Caco-2 (cell line): ENCODE measurements at regions not wholly inside any gene's neighbourhood (a gene's known extent, or its start where the extent isn't known, plus 50 kb on each side); places are given as distances from the start of the nearest gene placed in this dataset.

ENCODE experiments used
- BruUV-seq: library from RNA; stranded (reverse); fragments of 400-500 nt; replicated peaks from 2 replicates; lab custom pipeline; 2021; lab: Mats Ljungman, UMichigan
- CTCF ChIA-PET: fragments of 300-600 bp; sonication (Branson Sonifier 250); formaldehyde crosslinking; loops from one replicate; lab custom pipeline; 2022; ENCODE audit warnings: antibody characterized with exemption; lab: Charles Lee
- POLR2A ChIA-PET: fragments of 300-600 bp; sonication (Branson Sonifier 250); formaldehyde crosslinking; loops from one replicate; lab custom pipeline; 2022; ENCODE audit warnings: antibody characterized with exemption; lab: Charles Lee
- DNase-seq, 2 experiments: peaks; one replicate each; pipeline versions ENCODE4 v3.0.0 to v3.0.0-alpha.2; 2020 to 2022
- H3K27me3 ChIP-seq: replicated peaks from 2 replicates; pipeline ENCODE4 v1.6.0; 2011; ENCODE audit warnings: low read length; ENCODE audit not compliant: control insufficient read depth, insufficient read depth
- H3K36me3 ChIP-seq: 2 replicates; pipeline ENCODE4 v1.5.1; 2011; ENCODE audit warnings: low read length; ENCODE audit not compliant: control insufficient read depth, insufficient read depth
- H3K4me1 ChIP-seq: fragments of 250-450 bp; sonication (Bioruptor Pico); 2 replicates; pipeline ENCODE4 v1.5.1; 2020; ENCODE audit warnings: mild to moderate bottlenecking
- H3K4me3 ChIP-seq: 2 replicates; pipeline ENCODE4 v1.5.1; 2011; ENCODE audit warnings: low read depth, mild to moderate bottlenecking, control low read depth, low read length
- H3K9me3 ChIP-seq: fragments of 250-450 bp; sonication (Bioruptor Pico); 2 replicates; pipeline ENCODE4 v1.5.1; 2020; ENCODE audit warnings: mild to moderate bottlenecking, moderate library complexity
- H3K27ac Mint-ChIP-seq: one replicate; pipeline ENCODE4 v1.8.0; 2022; ENCODE audit warnings: mixed read lengths; ENCODE audit not compliant: unreplicated experiment
- H3K27me3 Mint-ChIP-seq: one replicate; pipeline ENCODE4 v1.8.0; 2022; ENCODE audit warnings: mixed read lengths; ENCODE audit not compliant: insufficient read depth, unreplicated experiment
- H3K36me3 Mint-ChIP-seq: one replicate; pipeline ENCODE4 v1.8.0; 2022; ENCODE audit warnings: mild to moderate bottlenecking, mixed read lengths; ENCODE audit not compliant: insufficient read depth, unreplicated experiment
- H3K4me1 Mint-ChIP-seq: one replicate; pipeline ENCODE4 v1.8.0; 2022; ENCODE audit warnings: low read depth, mixed read lengths; ENCODE audit not compliant: unreplicated experiment
- H3K4me3 Mint-ChIP-seq: one replicate; pipeline ENCODE4 v1.8.0; 2022; ENCODE audit warnings: mild to moderate bottlenecking, moderate library complexity, mixed read lengths; ENCODE audit not compliant: unreplicated experiment
- H3K9me3 Mint-ChIP-seq: one replicate; pipeline ENCODE4 v1.8.0; 2022; ENCODE audit warnings: mixed read lengths; ENCODE audit not compliant: unreplicated experiment
- intact Hi-C: fragments of 100-400 bp; cut with micrococcal nuclease; formaldehyde crosslinking; loops from one replicate; pipeline ENCODE4 v1.10.0; 2022; ENCODE audit not compliant: unreplicated experiment
- TF ChIP-seq, protein P1 (sequence below), 2 experiments: fragments of 200-600 bp in 1 of 2; IDR thresholded peaks; 1 replicate in 1 of 2; 2 replicates in 1 of 2; pipeline versions ENCODE4 v1.5.1 to v1.8.0; 2011 to 2022; ENCODE audit warnings: antibody characterized with exemption in 1 of 2, control low read depth in 1 of 2, inconsistent platforms in 1 of 2, low read depth in 1 of 2, low read length in 1 of 2, mild to moderate bottlenecking in 1 of 2, moderate library complexity in 1 of 2; ENCODE audit not compliant: insufficient read depth in 1 of 2, severe bottlenecking in 1 of 2, unreplicated experiment in 1 of 2

DNA sequence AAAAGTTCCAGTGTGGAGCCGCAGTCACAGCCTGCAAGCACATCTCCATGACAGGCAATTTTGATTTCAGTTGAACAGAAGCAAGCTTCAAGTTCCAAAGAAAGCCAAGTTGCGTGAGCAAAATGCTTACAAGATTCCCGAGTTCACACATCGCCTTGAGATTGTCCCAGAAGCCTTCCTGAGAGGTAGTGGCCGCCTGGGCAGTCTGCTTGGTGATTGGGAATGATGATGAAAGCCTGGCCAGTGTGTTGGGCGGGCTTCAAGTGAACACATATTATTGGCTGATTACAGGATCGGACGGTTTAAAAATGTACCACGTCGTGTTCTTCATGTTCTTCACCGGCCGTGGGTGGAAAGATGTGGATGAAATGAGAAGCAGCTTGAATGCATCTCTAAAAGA lies 185.5 kb downstream of the FOXL1 start:
- Mint-ChIP-seq H3K36me3 (no peaks in the 10 kb centered on the region), H3K27me3 (peaks cover 16% of the 10 kb centered on the region), H3K4me1 (no peaks in the 10 kb centered on the region), H3K9me3 (peaks cover 9% of the 10 kb centered on the region), H3K4me3 (no peak overlapping the region), H3K27ac (no peak overlapping the region)
- H3K9me3 ChIP-seq = no peaks in the 10 kb centered on the region
- DNase-seq = no peak
- no peaks in the 10 kb centered on the region for H3K4me1 ChIP-seq
- intact Hi-C loops = no loop called here
- TF ChIP-seq, protein P1, sequence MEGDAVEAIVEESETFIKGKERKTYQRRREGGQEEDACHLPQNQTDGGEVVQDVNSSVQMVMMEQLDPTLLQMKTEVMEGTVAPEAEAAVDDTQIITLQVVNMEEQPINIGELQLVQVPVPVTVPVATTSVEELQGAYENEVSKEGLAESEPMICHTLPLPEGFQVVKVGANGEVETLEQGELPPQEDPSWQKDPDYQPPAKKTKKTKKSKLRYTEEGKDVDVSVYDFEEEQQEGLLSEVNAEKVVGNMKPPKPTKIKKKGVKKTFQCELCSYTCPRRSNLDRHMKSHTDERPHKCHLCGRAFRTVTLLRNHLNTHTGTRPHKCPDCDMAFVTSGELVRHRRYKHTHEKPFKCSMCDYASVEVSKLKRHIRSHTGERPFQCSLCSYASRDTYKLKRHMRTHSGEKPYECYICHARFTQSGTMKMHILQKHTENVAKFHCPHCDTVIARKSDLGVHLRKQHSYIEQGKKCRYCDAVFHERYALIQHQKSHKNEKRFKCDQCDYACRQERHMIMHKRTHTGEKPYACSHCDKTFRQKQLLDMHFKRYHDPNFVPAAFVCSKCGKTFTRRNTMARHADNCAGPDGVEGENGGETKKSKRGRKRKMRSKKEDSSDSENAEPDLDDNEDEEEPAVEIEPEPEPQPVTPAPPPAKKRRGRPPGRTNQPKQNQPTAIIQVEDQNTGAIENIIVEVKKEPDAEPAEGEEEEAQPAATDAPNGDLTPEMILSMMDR (IDR thresholded peaks at IDR 0.05; ENCODE audit: insufficient read depth in 1 of 2, low read depth in 1 of 2, low read length in 1 of 2, severe bottlenecking in 1 of 2, unreplicated experiment in 1 of 2) = no peak
- POLR2A ChIA-PET = no interaction called here
- BruUV-seq = no TSS peak
- no peaks in the 10 kb centered on the region for H3K36me3 ChIP-seq
- no peak overlapping the region for H3K4me3 ChIP-seq
- H3K27me3 ChIP-seq = no peaks in the 10 kb centered on the region
- CTCF ChIA-PET = interaction anchor here (1.5 kb wide), 1 partner anchor 10 kb away, joined by 3 read pairs; no protein-coding TSS in a partner anchor

DNA sequence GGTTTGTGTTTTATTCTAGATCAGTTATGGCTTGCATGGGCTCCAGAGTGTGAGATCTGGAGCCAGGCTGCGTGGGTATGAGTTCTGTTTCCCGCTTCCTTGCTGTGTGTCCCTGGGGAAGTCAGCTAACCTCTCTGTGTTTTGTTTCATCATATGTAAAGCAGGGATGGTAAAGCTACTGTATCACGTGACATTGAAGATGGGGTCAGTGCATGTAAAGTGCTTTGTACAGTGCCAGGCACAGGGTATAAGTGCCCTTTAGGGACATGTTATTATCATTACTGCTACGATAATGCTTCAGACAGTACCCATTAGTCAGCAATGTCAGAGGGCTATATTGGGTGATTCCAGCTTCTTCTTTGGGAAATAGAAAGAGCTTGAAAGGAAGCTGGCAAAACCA lies 186.2 kb downstream of the FOXL1 start:
- H3K4me3 Mint-ChIP-seq = no peak overlapping the region
- no peak for DNase-seq
- CTCF ChIA-PET = interaction anchor here (1.5 kb wide), 1 partner anchor 11 kb away, joined by 3 read pairs; no protein-coding TSS in a partner anchor
- H3K9me3 Mint-ChIP-seq = peaks cover 9% of the 10 kb centered on the region
- Histone ChIP-seq H3K4me3 (no peak overlapping the region), H3K27me3 (no peaks in the 10 kb centered on the region), H3K36me3 (no peaks in the 10 kb centered on the region), H3K4me1 (no peaks in the 10 kb centered on the region), H3K9me3 (no peaks in the 10 kb centered on the region)
- H3K36me3 Mint-ChIP-seq = no peaks in the 10 kb centered on the region
- BruUV-seq = no TSS peak
- no peak overlapping the region for H3K27ac Mint-ChIP-seq
- TF ChIP-seq, protein P1 (IDR thresholded peaks at IDR 0.05; ENCODE audit: insufficient read depth in 1 of 2, low read depth in 1 of 2, low read length in 1 of 2, severe bottlenecking in 1 of 2, unreplicated experiment in 1 of 2) = no peak
- no peaks in the 10 kb centered on the region for H3K4me1 Mint-ChIP-seq
- peaks cover 16% of the 10 kb centered on the region for H3K27me3 Mint-ChIP-seq
- POLR2A ChIA-PET = no interaction called here
- intact Hi-C loops = no loop called here

DNA sequence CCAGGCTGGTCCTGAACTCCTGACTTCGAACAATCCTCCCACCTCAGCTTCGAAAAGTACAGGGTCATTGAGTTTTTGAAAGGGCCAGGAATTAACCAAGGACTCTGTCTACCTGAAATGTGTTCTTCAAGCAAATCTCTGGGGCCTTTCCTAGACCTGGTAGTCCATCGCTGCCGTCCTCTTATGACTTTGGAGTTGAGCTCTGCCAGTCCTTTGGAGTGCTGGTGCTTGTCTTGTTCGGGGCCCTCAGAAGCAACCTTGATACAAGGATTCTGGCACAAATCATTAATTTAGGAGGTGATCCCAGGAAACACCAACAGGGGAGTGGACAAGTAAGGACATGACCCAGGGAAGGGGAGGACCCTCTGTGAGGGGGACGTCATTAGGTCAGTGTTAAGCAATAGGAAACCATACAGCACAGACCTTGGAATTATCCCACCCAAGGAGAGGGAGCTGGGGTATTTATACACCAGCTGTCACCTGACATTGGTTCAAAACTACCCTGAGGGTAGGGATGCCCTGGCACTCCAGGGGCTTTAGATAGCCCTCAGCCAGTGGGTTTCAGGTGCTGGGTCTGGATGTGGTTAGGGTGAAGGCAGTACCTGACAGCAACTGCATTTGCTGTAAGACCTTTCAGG lies 187.2 kb downstream of the FOXL1 start:
- peaks cover 16% of the 10 kb centered on the region for H3K27me3 Mint-ChIP-seq
- H3K36me3 ChIP-seq = no peaks in the 10 kb centered on the region
- POLR2A ChIA-PET = no interaction called here
- TF ChIP-seq, protein P1 (IDR thresholded peaks at IDR 0.05; ENCODE audit: insufficient read depth in 1 of 2, low read depth in 1 of 2, low read length in 1 of 2, severe bottlenecking in 1 of 2, unreplicated experiment in 1 of 2) = no peak
- H3K9me3 Mint-ChIP-seq = peaks cover 9% of the 10 kb centered on the region
- CTCF ChIA-PET = interaction anchor here (0.7 kb wide), 1 partner anchor 10 kb away, joined by 3 read pairs; no protein-coding TSS in a partner anchor
- BruUV-seq = no TSS peak
- H3K4me3 Mint-ChIP-seq = no peak overlapping the region
- no peaks in the 10 kb centered on the region for H3K4me1 ChIP-seq
- no peak for DNase-seq
- no peaks in the 10 kb centered on the region for H3K4me1 Mint-ChIP-seq
- H3K27ac Mint-ChIP-seq = no peak overlapping the region
- no peak overlapping the region for H3K4me3 ChIP-seq
- no peaks in the 10 kb centered on the region for H3K36me3 Mint-ChIP-seq
- no peaks in the 10 kb centered on the region for H3K9me3 ChIP-seq
- H3K27me3 ChIP-seq = no peaks in the 10 kb centered on the region
- intact Hi-C loops = no loop called here
